ENCODE measurements at regions not wholly inside any gene's neighbourhood (a gene's known extent, or its start where the extent isn't known, plus 50 kb on each side); places are given as distances from the start of the nearest gene placed in this dataset.

- H3K4me1 Mint-ChIP-seq (ENCODE audit: low read depth): peaks cover 5% of the 10 kb centered on the region
- intact Hi-C loops (cut with micrococcal nuclease): no loop called here
Observed at GRCh38 chr20:60064554-60065196, 106.5 kb downstream of the CDH26 start.

GRCh38 chr20:60065741-60066437 lies 107.7 kb downstream of the CDH26 start:
- intact Hi-C loops (cut with micrococcal nuclease): no loop called here
- H3K4me3 Mint-ChIP-seq (ENCODE audit: low read depth): no peak overlapping the region
- no peaks in the 10 kb centered on the region for H3K36me3 Mint-ChIP-seq (ENCODE audit: low read depth)
- no peak overlapping the region for H3K27ac Mint-ChIP-seq
- peaks cover 5% of the 10 kb centered on the region for H3K4me1 Mint-ChIP-seq (ENCODE audit: low read depth)
- no peak for DNase-seq (ENCODE audit: low spot score)
- H3K27me3 Mint-ChIP-seq (ENCODE audit: low read depth): no peaks in the 10 kb centered on the region
- H3K9me3 Mint-ChIP-seq: no peaks in the 10 kb centered on the region

More at GRCh38 chr20:60064554-60065196, 106.5 kb downstream of the CDH26 start:
- H3K27ac Mint-ChIP-seq: no peak overlapping the region
- no peaks in the 10 kb centered on the region for H3K36me3 Mint-ChIP-seq (ENCODE audit: low read depth)
- H3K4me3 Mint-ChIP-seq (ENCODE audit: low read depth): no peak overlapping the region
- no peaks in the 10 kb centered on the region for H3K27me3 Mint-ChIP-seq (ENCODE audit: low read depth)
- H3K9me3 Mint-ChIP-seq: no peaks in the 10 kb centered on the region
- no peak for DNase-seq (ENCODE audit: low spot score)

DNA sequence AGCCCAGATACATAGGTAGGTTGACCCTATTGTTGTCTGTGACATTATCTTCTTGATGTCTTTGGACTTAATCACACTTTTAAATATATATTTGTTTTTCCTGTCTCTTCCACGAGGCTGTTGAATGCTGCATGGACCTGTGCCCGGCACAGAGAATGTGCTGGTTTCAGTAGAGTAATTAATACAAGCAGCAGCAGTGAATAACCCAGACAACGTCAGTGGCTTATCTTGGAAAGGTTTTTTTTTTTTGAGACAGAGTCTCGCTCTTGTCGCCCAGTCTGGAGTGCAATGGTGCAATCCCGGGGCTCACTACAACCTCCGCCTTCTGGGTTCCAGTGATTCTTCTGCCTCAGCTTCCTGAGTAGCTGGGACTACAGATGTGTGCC lies 108.2 kb downstream of the CDH26 start:
- no peaks in the 10 kb centered on the region for H3K36me3 Mint-ChIP-seq (ENCODE audit: low read depth)
- H3K4me1 Mint-ChIP-seq (ENCODE audit: low read depth): peaks cover 5% of the 10 kb centered on the region
- H3K27ac Mint-ChIP-seq: no peak overlapping the region
- no peak overlapping the region for H3K4me3 Mint-ChIP-seq (ENCODE audit: low read depth)
- no peak for DNase-seq (ENCODE audit: low spot score)
- no peaks in the 10 kb centered on the region for H3K9me3 Mint-ChIP-seq
- no peaks in the 10 kb centered on the region for H3K27me3 Mint-ChIP-seq (ENCODE audit: low read depth)
- intact Hi-C loops (cut with micrococcal nuclease): no loop called here

DNA sequence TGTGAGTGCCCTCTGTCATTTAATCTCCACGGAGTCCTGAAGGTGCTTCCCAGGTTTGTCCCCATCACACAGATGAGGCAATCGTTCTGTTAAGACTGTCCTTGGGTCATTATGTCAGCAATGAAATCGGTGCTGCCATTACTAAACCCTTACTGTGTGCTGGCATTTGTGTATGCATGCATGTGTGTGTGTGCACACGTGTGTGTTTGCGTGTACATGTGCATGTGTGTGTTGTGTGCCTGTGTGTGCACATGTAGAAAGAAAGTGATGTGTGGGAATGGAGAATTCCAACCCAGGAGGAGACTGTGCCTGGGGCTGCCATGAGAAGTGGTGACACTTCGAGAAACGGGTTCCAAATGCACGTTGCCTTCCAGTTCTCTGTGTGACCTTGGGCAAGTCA lies 110.3 kb downstream of the CDH26 start:
- Mint-ChIP-seq H3K27ac (no peak overlapping the region), H3K4me3 (ENCODE audit: low read depth) (no peak overlapping the region), H3K36me3 (ENCODE audit: low read depth) (no peaks in the 10 kb centered on the region), H3K4me1 (ENCODE audit: low read depth) (peaks cover 5% of the 10 kb centered on the region), H3K9me3 (no peaks in the 10 kb centered on the region), H3K27me3 (ENCODE audit: low read depth) (no peaks in the 10 kb centered on the region)
- intact Hi-C loops (cut with micrococcal nuclease): no loop called here
- DNase-seq (ENCODE audit: low spot score): no peak

GRCh38 chr20:60069656-60070055 lies 111.4 kb downstream of the CDH26 start:
- intact Hi-C loops (cut with micrococcal nuclease): no loop called here
- Mint-ChIP-seq H3K27me3 (ENCODE audit: low read depth) (no peaks in the 10 kb centered on the region), H3K27ac (no peak overlapping the region), H3K4me1 (ENCODE audit: low read depth) (no peaks in the 10 kb centered on the region), H3K9me3 (no peaks in the 10 kb centered on the region), H3K4me3 (ENCODE audit: low read depth) (no peak overlapping the region), H3K36me3 (ENCODE audit: low read depth) (no peaks in the 10 kb centered on the region)
- DNase-seq (ENCODE audit: low spot score): no peak

DNA sequence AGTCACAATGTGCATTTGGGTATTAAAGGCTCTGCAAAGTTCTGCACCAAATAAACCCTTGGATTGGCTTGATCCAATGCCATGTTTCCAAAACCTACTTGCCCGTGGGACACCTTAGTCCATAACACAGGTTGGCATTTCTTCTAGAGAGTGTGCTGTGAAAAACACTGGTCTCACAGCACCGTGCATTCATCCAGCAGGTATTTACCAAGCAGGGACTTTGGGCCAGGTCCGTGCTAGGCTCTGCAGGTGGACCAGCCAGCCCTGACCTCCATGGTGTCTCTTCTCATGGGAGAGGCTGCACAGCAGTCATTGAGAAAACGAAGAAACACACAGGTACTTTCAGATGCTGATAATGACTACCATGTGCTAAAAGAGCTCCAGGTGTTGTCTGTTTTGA lies 112.6 kb downstream of the CDH26 start:
- Mint-ChIP-seq H3K36me3 (ENCODE audit: low read depth) (no peaks in the 10 kb centered on the region), H3K27me3 (ENCODE audit: low read depth) (no peaks in the 10 kb centered on the region), H3K9me3 (no peaks in the 10 kb centered on the region), H3K4me1 (ENCODE audit: low read depth) (no peaks in the 10 kb centered on the region), H3K4me3 (ENCODE audit: low read depth) (no peak overlapping the region), H3K27ac (no peak overlapping the region)
- intact Hi-C loops (cut with micrococcal nuclease): no loop called here
- no peak for DNase-seq (ENCODE audit: low spot score)

DNA sequence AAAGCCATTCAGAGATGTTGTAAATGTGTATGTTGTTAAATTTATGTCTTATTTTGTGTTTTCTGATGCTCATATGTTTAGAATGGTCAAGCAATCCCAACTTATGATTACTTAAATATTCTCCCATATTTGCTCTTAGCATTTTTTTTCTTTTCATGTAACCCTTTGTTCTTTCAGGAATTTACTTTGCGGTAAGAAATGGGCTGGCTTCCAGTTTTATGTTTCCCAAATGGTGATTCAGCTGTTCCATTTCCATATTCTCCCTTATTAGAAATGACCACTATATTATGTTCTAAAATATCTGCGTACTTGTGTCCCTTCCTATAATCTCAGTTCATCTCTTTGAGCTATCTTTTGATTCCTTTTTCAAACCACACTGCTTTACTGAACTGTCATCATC lies 113.7 kb downstream of the CDH26 start:
- intact Hi-C loops (cut with micrococcal nuclease): no loop called here
- Mint-ChIP-seq H3K27ac (no peak overlapping the region), H3K27me3 (ENCODE audit: low read depth) (no peaks in the 10 kb centered on the region), H3K36me3 (ENCODE audit: low read depth) (no peaks in the 10 kb centered on the region), H3K4me3 (ENCODE audit: low read depth) (no peak overlapping the region), H3K9me3 (no peaks in the 10 kb centered on the region), H3K4me1 (ENCODE audit: low read depth) (no peaks in the 10 kb centered on the region)
- no peak for DNase-seq (ENCODE audit: low spot score)

DNA sequence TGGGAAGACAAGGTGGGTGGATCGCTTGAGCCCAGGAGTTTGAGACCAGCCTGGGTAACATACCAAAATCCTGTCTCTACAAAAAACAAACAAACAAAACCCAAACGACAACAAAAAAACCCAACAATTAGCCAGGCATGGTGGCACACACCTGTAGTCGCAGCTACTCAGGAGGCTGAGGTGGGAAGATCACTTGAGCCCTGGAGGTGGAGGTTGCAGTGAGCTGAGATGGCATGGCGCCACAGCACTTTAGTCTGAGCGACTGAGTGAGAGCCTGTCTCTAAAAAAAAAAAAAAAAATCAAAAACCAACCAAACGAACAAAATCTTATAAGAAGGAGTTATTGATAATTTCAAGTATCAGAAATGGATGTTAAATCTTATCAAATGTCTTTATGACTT lies 114.9 kb downstream of the CDH26 start:
- Mint-ChIP-seq H3K4me3 (ENCODE audit: low read depth) (no peak overlapping the region), H3K27me3 (ENCODE audit: low read depth) (no peaks in the 10 kb centered on the region), H3K9me3 (no peaks in the 10 kb centered on the region), H3K27ac (no peak overlapping the region), H3K4me1 (ENCODE audit: low read depth) (no peaks in the 10 kb centered on the region), H3K36me3 (ENCODE audit: low read depth) (no peaks in the 10 kb centered on the region)
- intact Hi-C loops (cut with micrococcal nuclease): no loop called here
- no peak for DNase-seq (ENCODE audit: low spot score)

- H3K4me1 Mint-ChIP-seq (ENCODE audit: low read depth): no peaks in the 10 kb centered on the region
- no peaks in the 10 kb centered on the region for H3K36me3 Mint-ChIP-seq (ENCODE audit: low read depth)
- no peaks in the 10 kb centered on the region for H3K27me3 Mint-ChIP-seq (ENCODE audit: low read depth)
- H3K9me3 Mint-ChIP-seq: no peaks in the 10 kb centered on the region
- H3K27ac Mint-ChIP-seq: no peak overlapping the region
- intact Hi-C loops (cut with micrococcal nuclease): no loop called here
- DNase-seq (ENCODE audit: low spot score): no peak
- no peak overlapping the region for H3K4me3 Mint-ChIP-seq (ENCODE audit: low read depth)
Observed at GRCh38 chr20:60073504-60073903, 115.3 kb downstream of the CDH26 start.

DNA sequence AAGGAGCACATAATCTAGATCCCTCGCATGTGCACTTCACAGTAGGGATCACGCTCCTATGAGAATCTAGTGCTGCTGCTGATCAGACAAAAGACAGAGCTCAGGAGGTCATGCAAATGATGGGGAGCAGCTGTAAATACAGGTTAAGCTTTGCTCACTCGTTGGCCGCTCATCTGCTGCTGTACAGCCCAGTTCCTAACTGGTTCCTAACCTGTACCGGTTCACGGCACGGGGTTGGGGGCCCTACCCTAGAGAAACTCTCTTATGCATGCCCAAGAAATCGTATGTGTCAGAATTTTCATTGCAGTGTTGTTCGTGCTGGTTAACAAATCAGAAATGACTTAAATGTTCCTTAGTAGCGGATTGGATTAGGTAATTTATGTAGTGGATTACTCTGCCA lies 116.1 kb downstream of the CDH26 start:
- intact Hi-C loops (cut with micrococcal nuclease): no loop called here
- Mint-ChIP-seq H3K4me3 (ENCODE audit: low read depth) (no peak overlapping the region), H3K27me3 (ENCODE audit: low read depth) (no peaks in the 10 kb centered on the region), H3K9me3 (no peaks in the 10 kb centered on the region), H3K4me1 (ENCODE audit: low read depth) (no peaks in the 10 kb centered on the region), H3K27ac (no peak overlapping the region), H3K36me3 (ENCODE audit: low read depth) (no peaks in the 10 kb centered on the region)
- no peak for DNase-seq (ENCODE audit: low spot score)

- no peak for DNase-seq (ENCODE audit: low spot score)
- H3K4me3 Mint-ChIP-seq (ENCODE audit: low read depth): no peak overlapping the region
- no peak overlapping the region for H3K27ac Mint-ChIP-seq
- H3K4me1 Mint-ChIP-seq (ENCODE audit: low read depth): no peaks in the 10 kb centered on the region
- no peaks in the 10 kb centered on the region for H3K9me3 Mint-ChIP-seq
- intact Hi-C loops (cut with micrococcal nuclease): no loop called here
- no peaks in the 10 kb centered on the region for H3K36me3 Mint-ChIP-seq (ENCODE audit: low read depth)
- H3K27me3 Mint-ChIP-seq (ENCODE audit: low read depth): no peaks in the 10 kb centered on the region
Observed at GRCh38 chr20:60078351-60079250, 120.4 kb downstream of the CDH26 start.

GRCh38 chr20:60080401-60080800 lies 122.2 kb downstream of the CDH26 start:
- DNase-seq (ENCODE audit: low spot score): no peak
- Mint-ChIP-seq H3K27ac (no peak overlapping the region), H3K36me3 (ENCODE audit: low read depth) (no peaks in the 10 kb centered on the region), H3K9me3 (no peaks in the 10 kb centered on the region), H3K4me1 (ENCODE audit: low read depth) (no peaks in the 10 kb centered on the region), H3K27me3 (ENCODE audit: low read depth) (peaks cover 2% of the 10 kb centered on the region), H3K4me3 (ENCODE audit: low read depth) (no peak overlapping the region)
- intact Hi-C loops (cut with micrococcal nuclease): no loop called here

DNA sequence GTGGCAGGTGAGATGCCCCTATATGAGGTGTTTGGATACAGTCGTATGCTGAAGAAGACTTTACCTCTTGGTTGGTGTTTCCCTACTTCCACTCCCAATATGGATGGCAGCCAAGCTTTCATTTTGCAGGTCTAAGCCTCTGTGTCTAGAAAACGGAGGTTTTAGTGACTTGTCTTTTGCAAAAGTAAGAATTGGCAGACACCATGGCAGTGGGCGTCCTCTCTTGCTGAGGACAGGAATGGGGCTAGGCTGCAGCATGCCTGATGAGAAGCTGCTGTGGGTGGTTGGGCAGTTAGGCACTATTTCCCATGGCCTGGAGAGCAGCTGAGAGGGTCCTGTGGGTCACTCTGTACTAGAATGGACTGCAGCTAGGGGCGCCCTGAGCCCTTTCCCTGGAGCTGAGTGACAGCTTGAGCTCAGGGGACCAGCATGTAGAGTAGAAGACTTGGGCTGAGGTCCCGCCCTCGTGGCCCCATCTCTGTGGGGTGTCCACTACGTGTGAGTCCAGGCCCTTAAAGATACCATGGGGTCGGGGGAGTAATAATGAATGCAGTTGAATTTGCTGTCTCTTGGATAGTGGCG lies 127.4 kb downstream of the CDH26 start:
- Mint-ChIP-seq H3K4me1 (ENCODE audit: low read depth) (no peaks in the 10 kb centered on the region), H3K9me3 (no peaks in the 10 kb centered on the region), H3K4me3 (ENCODE audit: low read depth) (no peak overlapping the region), H3K36me3 (ENCODE audit: low read depth) (no peaks in the 10 kb centered on the region), H3K27ac (no peak overlapping the region), H3K27me3 (ENCODE audit: low read depth) (peaks cover 20% of the 10 kb centered on the region)
- intact Hi-C loops (cut with micrococcal nuclease): no loop called here
- no peak for DNase-seq (ENCODE audit: low spot score)
